Muscle layer of duodenum (tissue), 2 donors: ENCODE measurements at regions not wholly inside any gene's neighbourhood (a gene's known extent, or its start where the extent isn't known, plus 50 kb on each side); places are given as distances from the start of the nearest gene placed in this dataset.

Experiments
- H3K27ac ChIP-seq: one replicate; pipeline ENCODE4 v1.7.0; 2013; ENCODE audit warnings: mild to moderate bottlenecking, low read length
- H3K27me3 ChIP-seq: one replicate; pipeline ENCODE4 v1.7.0; 2013; ENCODE audit warnings: low read depth, mild to moderate bottlenecking, control low read depth, low read length
- H3K36me3 ChIP-seq, 2 donors: one replicate each; pipeline ENCODE4 v1.7.0; 2013; ENCODE audit warnings: low read length in 2 of 2, control low read depth in 1 of 2, mild to moderate bottlenecking in 1 of 2; ENCODE audit not compliant: insufficient read depth in 2 of 2, control insufficient read depth in 1 of 2
- H3K4me1 ChIP-seq, 2 donors: one replicate each; pipeline ENCODE4 v1.7.0; 2013; ENCODE audit warnings: low read length in 2 of 2, mild to moderate bottlenecking in 2 of 2, control low read depth in 1 of 2, moderate library complexity in 1 of 2; ENCODE audit not compliant: insufficient read depth in 2 of 2, control insufficient read depth in 1 of 2
- H3K4me3 ChIP-seq, 2 donors: one replicate each; pipeline ENCODE4 v1.7.0; 2013; ENCODE audit warnings: low read length in 2 of 2, low read depth in 1 of 2, mild to moderate bottlenecking in 1 of 2
- H3K9me3 ChIP-seq, 2 donors: one replicate each; pipeline ENCODE4 v1.7.0; 2013; ENCODE audit warnings: low read length in 2 of 2, control low read depth in 1 of 2, mild to moderate bottlenecking in 1 of 2; ENCODE audit not compliant: control insufficient read depth in 1 of 2
- donor health status: healthy.

DNA sequence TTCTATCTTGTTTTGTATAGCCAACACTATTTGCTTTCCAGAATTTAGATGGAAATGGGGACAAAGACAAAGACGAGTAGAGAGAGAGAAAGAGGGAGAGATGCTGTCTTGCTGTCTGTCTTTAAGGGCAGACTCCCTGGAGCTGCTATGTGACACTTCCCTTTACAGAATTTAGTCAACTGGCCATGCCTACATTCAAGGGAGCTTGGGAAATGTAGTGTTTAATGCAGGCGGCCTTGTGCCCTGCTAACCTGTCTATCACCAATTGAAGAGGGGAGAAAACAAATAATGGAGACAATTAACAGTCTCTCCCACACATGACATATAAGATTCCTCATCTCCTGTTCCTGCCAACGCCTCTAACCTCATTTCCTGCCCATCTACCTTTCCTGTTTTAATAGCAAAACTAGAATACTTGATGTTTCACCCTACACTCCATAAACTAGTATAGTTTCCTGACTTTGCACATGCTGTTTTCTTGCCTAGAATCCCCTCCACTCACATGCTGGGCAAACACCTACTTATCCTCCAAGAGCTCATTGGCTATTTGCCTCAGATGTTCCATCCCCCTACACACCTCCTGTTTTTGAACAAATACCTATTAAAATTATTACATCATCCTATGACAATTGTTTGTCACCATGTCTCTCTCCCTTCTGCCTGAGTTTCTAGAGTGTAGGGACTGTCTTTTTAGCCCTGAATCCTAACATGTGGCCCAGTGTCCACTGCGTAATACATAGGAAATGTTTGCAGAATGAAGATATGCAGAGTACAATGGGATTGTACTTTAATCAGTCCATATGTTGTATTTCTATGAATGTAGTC is 117.2 kb downstream of the SLC25A24 start:
- H3K27me3 ChIP-seq, result no peaks in the 10 kb centered on the region
- H3K36me3 ChIP-seq, result no peaks in the 10 kb centered on the region
- H3K4me1 ChIP-seq, result no peaks in the 10 kb centered on the region
- H3K4me3 ChIP-seq, result no peak overlapping the region
- H3K27ac ChIP-seq, result no peak overlapping the region
- H3K9me3 ChIP-seq, result no peaks in the 10 kb centered on the region

- H3K27ac ChIP-seq, result no peak overlapping the region
- no peaks in the 10 kb centered on the region for H3K4me1 ChIP-seq
- H3K9me3 ChIP-seq, result no peaks in the 10 kb centered on the region
- no peak overlapping the region for H3K4me3 ChIP-seq
- H3K36me3 ChIP-seq, result no peaks in the 10 kb centered on the region
- H3K27me3 ChIP-seq, result no peaks in the 10 kb centered on the region
Measured at GRCh38 chr1:108082001-108082400, 117.0 kb upstream of the VAV3 start.

- H3K9me3 ChIP-seq, result no peaks in the 10 kb centered on the region
- H3K27ac ChIP-seq, result no peak overlapping the region
- no peaks in the 10 kb centered on the region for H3K27me3 ChIP-seq
- no peaks in the 10 kb centered on the region for H3K4me1 ChIP-seq
- no peaks in the 10 kb centered on the region for H3K36me3 ChIP-seq
- H3K4me3 ChIP-seq, result no peak overlapping the region
Measured at GRCh38 chr1:108080448-108080847, 115.5 kb upstream of the VAV3 start.

DNA sequence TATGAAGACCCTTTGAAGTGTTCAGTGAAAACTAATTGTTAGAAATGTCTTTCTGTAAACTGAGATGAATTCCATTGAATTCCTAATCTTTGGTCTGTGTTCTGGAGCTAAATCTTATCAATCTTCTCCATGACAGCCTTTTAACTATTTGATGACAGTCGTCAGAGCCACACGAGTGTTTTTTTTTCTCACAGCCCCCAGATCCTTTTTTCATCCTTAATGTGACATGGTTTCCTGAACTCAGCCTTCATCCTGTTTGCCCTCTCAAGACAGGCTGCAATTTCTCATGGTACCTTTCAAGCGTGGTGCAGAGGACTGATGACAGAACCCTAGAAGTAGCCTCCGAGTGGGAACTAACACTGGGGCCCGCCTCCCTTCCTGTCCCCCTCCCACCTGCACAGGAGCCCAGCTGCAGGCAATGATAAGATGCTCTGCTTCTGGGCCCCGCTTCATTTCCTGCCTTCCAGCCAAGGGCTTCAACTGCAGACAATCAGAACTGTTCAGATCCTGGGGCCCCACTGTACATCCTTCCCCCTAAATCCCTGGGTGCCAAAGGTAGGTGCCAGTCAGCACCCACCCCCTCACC is 114.6 kb upstream of the VAV3 start:
- Histone ChIP-seq H3K4me1 (no peaks in the 10 kb centered on the region), H3K4me3 (no peak overlapping the region), H3K36me3 (no peaks in the 10 kb centered on the region), H3K27me3 (no peaks in the 10 kb centered on the region), H3K9me3 (no peaks in the 10 kb centered on the region), H3K27ac (no peak overlapping the region)

DNA sequence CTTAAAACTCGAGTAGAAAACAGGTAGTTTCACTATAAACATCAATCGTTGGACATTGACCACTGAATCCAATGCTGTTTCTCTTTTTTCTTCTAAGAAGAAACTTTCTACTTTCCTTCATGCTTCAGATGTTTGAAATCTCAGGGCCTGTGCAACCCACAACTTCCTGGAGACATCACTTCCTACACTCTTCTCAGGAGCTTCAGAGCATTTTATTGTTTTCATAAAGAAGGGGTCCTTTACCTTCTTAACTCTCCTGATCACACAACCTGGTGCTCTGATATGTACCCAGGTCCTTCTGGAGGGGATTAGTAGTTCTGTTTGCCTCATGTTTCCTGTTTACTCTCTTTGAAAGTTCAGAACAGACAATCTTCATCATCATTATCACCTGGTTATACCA is 113.0 kb upstream of the VAV3 start:
- Histone ChIP-seq H3K9me3 (no peaks in the 10 kb centered on the region), H3K4me3 (no peak overlapping the region), H3K4me1 (no peaks in the 10 kb centered on the region), H3K27ac (no peak overlapping the region), H3K36me3 (no peaks in the 10 kb centered on the region), H3K27me3 (no peaks in the 10 kb centered on the region)

DNA sequence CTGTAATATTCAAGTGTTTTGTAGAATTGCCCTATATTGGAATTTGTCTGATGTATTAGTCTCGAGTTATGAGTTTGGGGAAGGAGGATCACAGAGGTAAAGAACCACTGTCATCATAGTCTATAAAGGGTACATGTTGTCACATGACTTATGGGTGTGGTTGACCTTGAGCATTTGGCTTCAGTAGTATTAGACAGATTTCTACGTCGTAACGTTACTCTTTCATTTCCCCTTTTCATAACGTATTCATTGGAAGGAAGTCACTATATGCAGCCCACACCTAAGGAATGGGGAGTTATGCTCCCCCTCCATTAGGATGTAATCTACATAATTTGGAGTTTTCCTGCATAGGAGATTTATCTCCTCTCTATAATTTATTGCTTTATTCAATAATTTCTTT is 110.1 kb upstream of the VAV3 start:
- Histone ChIP-seq H3K9me3 (no peaks in the 10 kb centered on the region), H3K27ac (no peak overlapping the region), H3K4me1 (peaks cover 0 to 7% of the 10 kb centered on the region in 2 donors), H3K36me3 (no peaks in the 10 kb centered on the region), H3K4me3 (no peak overlapping the region), H3K27me3 (no peaks in the 10 kb centered on the region)

- peaks cover 0 to 7% of the 10 kb centered on the region in 2 donors for H3K4me1 ChIP-seq
- H3K9me3 ChIP-seq, result no peaks in the 10 kb centered on the region
- H3K27ac ChIP-seq, result no peak overlapping the region
- no peaks in the 10 kb centered on the region for H3K27me3 ChIP-seq
- no peaks in the 10 kb centered on the region for H3K36me3 ChIP-seq
- no peak overlapping the region for H3K4me3 ChIP-seq
Measured at GRCh38 chr1:108072776-108073175, 107.8 kb upstream of the VAV3 start.

- Histone ChIP-seq H3K9me3 (no peaks in the 10 kb centered on the region), H3K4me3 (no peak overlapping the region), H3K4me1 (peaks cover 0 to 7% of the 10 kb centered on the region in 2 donors), H3K27ac (no peak overlapping the region), H3K27me3 (no peaks in the 10 kb centered on the region), H3K36me3 (no peaks in the 10 kb centered on the region)
Measured at GRCh38 chr1:108072212-108072611, 107.2 kb upstream of the VAV3 start.

DNA sequence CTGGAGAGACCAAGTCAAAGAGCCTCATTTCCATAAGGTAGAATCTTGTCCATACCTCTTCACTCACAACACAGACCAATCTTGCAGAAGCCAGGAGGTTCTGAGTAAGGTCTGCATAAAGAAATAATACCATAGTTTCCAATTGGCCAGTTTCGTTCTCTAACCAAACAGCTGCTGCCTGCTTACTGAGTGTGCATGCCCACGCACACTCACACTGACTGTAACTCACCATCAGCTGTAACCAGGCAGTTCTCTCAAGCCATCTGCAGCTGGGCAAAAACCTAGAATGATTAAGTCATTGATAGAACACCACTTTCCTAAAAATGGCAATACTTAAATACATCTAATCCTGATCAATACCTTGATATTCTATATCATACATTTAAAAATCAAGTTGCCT is 106.6 kb upstream of the VAV3 start:
- Histone ChIP-seq H3K9me3 (no peaks in the 10 kb centered on the region), H3K36me3 (no peaks in the 10 kb centered on the region), H3K27me3 (no peaks in the 10 kb centered on the region), H3K27ac (no peak overlapping the region), H3K4me3 (no peak overlapping the region), H3K4me1 (peaks cover 0 to 7% of the 10 kb centered on the region in 2 donors)

DNA sequence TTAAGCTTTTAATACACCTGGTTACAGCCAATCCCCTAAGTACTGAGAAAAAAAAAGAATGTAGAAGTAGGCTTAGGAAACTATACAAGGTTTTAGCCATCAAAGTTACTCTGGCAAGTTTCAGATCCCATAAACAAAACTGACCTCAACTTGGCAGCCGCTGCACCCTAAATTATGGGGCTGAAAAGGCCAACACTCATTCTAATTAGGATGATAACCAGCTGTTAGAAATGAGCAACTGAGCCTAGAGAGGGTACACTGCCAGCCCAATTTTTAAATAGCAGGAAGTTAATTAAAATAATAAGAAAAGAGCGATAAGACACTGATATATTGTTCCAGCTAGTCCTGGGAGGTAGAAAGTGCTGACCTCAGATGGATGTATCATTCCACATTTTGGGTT is 105.7 kb upstream of the VAV3 start:
- H3K27ac ChIP-seq, result no peak overlapping the region
- H3K36me3 ChIP-seq, result no peaks in the 10 kb centered on the region
- no peaks in the 10 kb centered on the region for H3K9me3 ChIP-seq
- H3K4me1 ChIP-seq, result peaks cover 0 to 7% of the 10 kb centered on the region in 2 donors
- H3K4me3 ChIP-seq, result no peak overlapping the region
- H3K27me3 ChIP-seq, result no peaks in the 10 kb centered on the region

- H3K4me3 ChIP-seq, result no peak overlapping the region
- H3K27me3 ChIP-seq, result no peaks in the 10 kb centered on the region
- H3K4me1 ChIP-seq, result peaks cover 0 to 7% of the 10 kb centered on the region in 2 donors
Measured at GRCh38 chr1:108067884-108068540, 103.0 kb upstream of the VAV3 start.

More at GRCh38 chr1:108067884-108068540, 103.0 kb upstream of the VAV3 start:
- Histone ChIP-seq H3K9me3 (no peaks in the 10 kb centered on the region), H3K36me3 (no peaks in the 10 kb centered on the region), H3K27ac (no peak overlapping the region)
